ENCODE measurements at regions not wholly inside any gene's neighbourhood (a gene's known extent, or its start where the extent isn't known, plus 50 kb on each side); places are given as distances from the start of the nearest gene placed in this dataset.

- Histone ChIP-seq H4K20me1 (replicated peaks; ENCODE audit: control insufficient read depth, extremely low read depth, insufficient read depth, low read length) (no peaks in the 10 kb centered on the region), H3K4me1 (ENCODE audit: control insufficient read depth, extremely low read depth, insufficient read depth, low read length) (peaks cover 14% of the 10 kb centered on the region), H3K9me1 (replicated peaks; ENCODE audit: control insufficient read depth, extremely low read depth, insufficient read depth, low read length) (no peaks in the 10 kb centered on the region), H3K4me3 (replicated peaks in 1 of 3; ENCODE audit: insufficient read depth in 1 of 3, low read depth in 1 of 3, low read length in 3 of 3) (no peak overlapping the region), H3K36me3 (ENCODE audit: control insufficient read depth in 2 of 2, extremely low read depth in 1 of 2, insufficient read depth in 2 of 2, low read length in 2 of 2) (no peaks in the 10 kb centered on the region), H3K27ac (ENCODE audit: insufficient read depth, low read depth, low read length) (no peak overlapping the region), H2AFZ (ENCODE audit: low read depth, low read length) (no peak overlapping the region), H3K79me2 (ENCODE audit: control insufficient read depth, insufficient read depth, low read length) (no peaks in the 10 kb centered on the region), H3K9me3 (replicated peaks; ENCODE audit: control insufficient read depth, insufficient read depth, low read length) (no peaks in the 10 kb centered on the region), H3K9ac (replicated peaks; ENCODE audit: extremely low read depth, insufficient read depth, low read length) (no peak overlapping the region), H3K27me3 (ENCODE audit: control insufficient read depth in 2 of 2, insufficient read depth in 2 of 2, low read length in 2 of 2) (peaks cover 0 to 2% of the 10 kb centered on the region in 2 experiments), H3K4me2 (ENCODE audit: insufficient read depth, low read length) (no peak overlapping the region)
- TF ChIP-seq MYC (IDR thresholded peaks at IDR 0.05; ENCODE audit: low read depth, low read length) (no peak), JUN (IDR thresholded peaks at IDR 0.05; ENCODE audit: borderline replicate concordance, insufficient read depth, insufficient read length, low read depth) (no peak), EZH2 (IDR thresholded peaks at IDR 0.05; ENCODE audit: borderline replicate concordance, low read depth, low read length, severe bottlenecking) (no peak), POLR2A (IDR thresholded peaks at IDR 0.05; ENCODE audit: low read depth, low read length) (no peak), FOS (IDR thresholded peaks at IDR 0.05; ENCODE audit: borderline replicate concordance, insufficient read depth, low read length) (no peak), GATA2 (IDR thresholded peaks at IDR 0.05; ENCODE audit: insufficient read depth, insufficient read length, low read depth, low read length) (no peak), MAX (IDR thresholded peaks at IDR 0.05; ENCODE audit: insufficient read depth, insufficient read length) (no peak), POLR2AphosphoS5 (IDR thresholded peaks at IDR 0.05; ENCODE audit: insufficient read depth, low read depth, low read length) (no peak)
- TF ChIP-seq, protein P1, sequence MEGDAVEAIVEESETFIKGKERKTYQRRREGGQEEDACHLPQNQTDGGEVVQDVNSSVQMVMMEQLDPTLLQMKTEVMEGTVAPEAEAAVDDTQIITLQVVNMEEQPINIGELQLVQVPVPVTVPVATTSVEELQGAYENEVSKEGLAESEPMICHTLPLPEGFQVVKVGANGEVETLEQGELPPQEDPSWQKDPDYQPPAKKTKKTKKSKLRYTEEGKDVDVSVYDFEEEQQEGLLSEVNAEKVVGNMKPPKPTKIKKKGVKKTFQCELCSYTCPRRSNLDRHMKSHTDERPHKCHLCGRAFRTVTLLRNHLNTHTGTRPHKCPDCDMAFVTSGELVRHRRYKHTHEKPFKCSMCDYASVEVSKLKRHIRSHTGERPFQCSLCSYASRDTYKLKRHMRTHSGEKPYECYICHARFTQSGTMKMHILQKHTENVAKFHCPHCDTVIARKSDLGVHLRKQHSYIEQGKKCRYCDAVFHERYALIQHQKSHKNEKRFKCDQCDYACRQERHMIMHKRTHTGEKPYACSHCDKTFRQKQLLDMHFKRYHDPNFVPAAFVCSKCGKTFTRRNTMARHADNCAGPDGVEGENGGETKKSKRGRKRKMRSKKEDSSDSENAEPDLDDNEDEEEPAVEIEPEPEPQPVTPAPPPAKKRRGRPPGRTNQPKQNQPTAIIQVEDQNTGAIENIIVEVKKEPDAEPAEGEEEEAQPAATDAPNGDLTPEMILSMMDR (IDR thresholded peaks at IDR 0.05; ENCODE audit: extremely low read depth in 1 of 2, insufficient read depth in 1 of 2, low read depth in 1 of 2, low read length in 2 of 2), result no peak
- dilution Hi-C loops (cut with MboI; ENCODE audit: extremely low pct_ligation_motif_present, low sequenced_read_pairs), result no loop called here
- no TSS peak for BruUV-seq (replicated peaks)
- ChIA-PET POLR2A (no interaction called here), CTCF (interaction anchor here (0.6 to 6.2 kb wide), 11 partner anchors 10 to 694 kb away, joined by 3 to 35 read pairs (median 3); partner anchors contain the start of gene NFIL3)
- intact Hi-C loops (cut with micrococcal nuclease), result no loop called here
- DNase-seq (ENCODE audit: low read depth, low spot score) (no peak), FAIRE-seq (no peak)
Observed at GRCh38 chr9:91033270-91033669, 231.7 kb downstream of the SYK start.
